HEK293 (cell line): ENCODE measurements at regions not wholly inside any gene's neighbourhood (a gene's known extent, or its start where the extent isn't known, plus 50 kb on each side); places are given as distances from the start of the nearest gene placed in this dataset.
A peak's percentile ranks its signal among the peaks of the same experiment; 100 is the strongest.

Experiments used
- CTCF ChIA-PET: fragments of 350-600 bp; formaldehyde crosslinking; extraction: SDS; loops from one replicate; lab custom pipeline; 2021; ENCODE audit warnings: antibody characterized with exemption; lab: Yijun Ruan, JAX
- POLR2A ChIA-PET: fragments of 300-600 bp; formaldehyde crosslinking; extraction: SDS; loops from one replicate; lab custom pipeline; 2020; ENCODE audit warnings: antibody characterized with exemption, inconsistent platforms; lab: Yijun Ruan, JAX
- H3K27ac ChIP-seq: fragments of 200-500 bp; sonication (Bioruptor generic); 2 replicates; pipeline ENCODE4 v1.5.1; 2014; ENCODE audit warnings: low read depth, low read length, control low read depth, inconsistent platforms; ENCODE audit errors: extremely low read depth
- H3K36me3 ChIP-seq, 2 experiments: fragments of 200-500 bp in 1 of 2; sonication (Bioruptor generic) in 1 of 2; 1 replicate in 1 of 2; 2 replicates in 1 of 2; pipeline ENCODE4 v1.5.1; 2014 to 2017; ENCODE audit warnings: inconsistent platforms in 2 of 2, low read length in 2 of 2; ENCODE audit not compliant: control insufficient read depth in 2 of 2, insufficient read depth in 1 of 2
- H3K4me1 ChIP-seq: fragments of 200-500 bp; sonication (Bioruptor generic); 2 replicates; pipeline ENCODE4 v1.5.1; 2014; ENCODE audit warnings: mild to moderate bottlenecking, low read length, inconsistent platforms; ENCODE audit not compliant: control insufficient read depth, insufficient read depth
- H3K4me3 ChIP-seq: 2 replicates; pipeline ENCODE4 v1.5.1; 2011; ENCODE audit warnings: low read depth, mild to moderate bottlenecking, control low read depth, low read length, moderate library complexity
- H3K9me3 ChIP-seq: fragments of 200-500 bp; sonication (Bioruptor generic); 2 replicates; pipeline ENCODE4 v1.5.1; 2014; ENCODE audit warnings: low read depth, low read length, inconsistent platforms; ENCODE audit not compliant: control insufficient read depth, insufficient read depth
- EGR2 ChIP-seq: fragments of 450-650 bp; formaldehyde crosslinking; IDR thresholded peaks from 2 replicates; pipeline ENCODE4 v1.5.1; 2016; ENCODE audit warnings: low read depth, missing biosample characterization, missing genetic modification characterization
- FEZF1 ChIP-seq: fragments of 450-650 bp; formaldehyde crosslinking; IDR thresholded peaks from 2 replicates; pipeline ENCODE4 v1.5.1; 2016; ENCODE audit warnings: missing biosample characterization, missing genetic modification characterization
- IKZF3 ChIP-seq: fragments of 450-650 bp; IDR thresholded peaks from 2 replicates; pipeline ENCODE4 v1.5.0; 2018; ENCODE audit warnings: missing biosample characterization, mild to moderate bottlenecking, missing genetic modification characterization, moderate library complexity
- REPIN1 ChIP-seq: fragments of 450-650 bp; formaldehyde crosslinking; IDR thresholded peaks from 2 replicates; pipeline ENCODE4 v1.5.1; 2017; ENCODE audit warnings: missing biosample characterization, missing genetic modification characterization, low read depth
- SP2 ChIP-seq: fragments of 450-650 bp; formaldehyde crosslinking; IDR thresholded peaks from 2 replicates; pipeline ENCODE4 v1.5.1; 2016; ENCODE audit warnings: missing biosample characterization, missing genetic modification characterization
- TRIM28 ChIP-seq: IDR thresholded peaks from 2 replicates; pipeline ENCODE4 v1.6.1; 2011; ENCODE audit warnings: low read length, control low read depth, borderline replicate concordance
- ZNF114 ChIP-seq: fragments of 450-650 bp; formaldehyde crosslinking; IDR thresholded peaks from 2 replicates; pipeline ENCODE4 v1.5.0; 2017; ENCODE audit warnings: missing biosample characterization, missing genetic modification characterization
- ZNF140 ChIP-seq: fragments of 450-650 bp; formaldehyde crosslinking; IDR thresholded peaks from 2 replicates; pipeline ENCODE4 v1.5.1; 2016; ENCODE audit warnings: missing biosample characterization, missing genetic modification characterization
- ZNF157 ChIP-seq: fragments of 450-650 bp; formaldehyde crosslinking; IDR thresholded peaks from 2 replicates; pipeline ENCODE4 v1.5.1; 2016; ENCODE audit warnings: missing biosample characterization, missing genetic modification characterization
- ZNF2 ChIP-seq: fragments of 450-650 bp; formaldehyde crosslinking; IDR thresholded peaks from 2 replicates; pipeline ENCODE4 v1.5.1; 2016; ENCODE audit warnings: missing biosample characterization, missing genetic modification characterization
- ZNF221 ChIP-seq: fragments of 450-650 bp; formaldehyde crosslinking; IDR thresholded peaks from 2 replicates; pipeline ENCODE4 v1.5.1; 2017; ENCODE audit warnings: missing biosample characterization, missing genetic modification characterization, borderline replicate concordance
- ZNF266 ChIP-seq: fragments of 450-650 bp; formaldehyde crosslinking; IDR thresholded peaks from 2 replicates; pipeline ENCODE4 v1.5.1; 2016; ENCODE audit warnings: missing biosample characterization, missing genetic modification characterization, low read depth
- ZNF37A ChIP-seq: fragments of 450-650 bp; IDR thresholded peaks from 2 replicates; pipeline ENCODE4 v1.5.1; 2018; ENCODE audit warnings: missing biosample characterization, missing genetic modification characterization
- ZNF404 ChIP-seq: fragments of 450-650 bp; formaldehyde crosslinking; IDR thresholded peaks from 2 replicates; pipeline ENCODE4 v1.5.1; 2017; ENCODE audit warnings: missing biosample characterization, missing genetic modification characterization
- ZNF549 ChIP-seq: fragments of 450-650 bp; IDR thresholded peaks from 2 replicates; pipeline ENCODE4 v1.5.1; 2018; ENCODE audit warnings: missing biosample characterization, missing genetic modification characterization, mild to moderate bottlenecking, inconsistent platforms, moderate library complexity
- ZNF571 ChIP-seq: fragments of 450-650 bp; formaldehyde crosslinking; IDR thresholded peaks from 2 replicates; pipeline ENCODE4 v1.5.0; 2017; ENCODE audit warnings: missing biosample characterization, missing genetic modification characterization
- ZNF629 ChIP-seq: fragments of 450-650 bp; formaldehyde crosslinking; IDR thresholded peaks from 2 replicates; pipeline ENCODE4 v1.5.1; 2017; ENCODE audit warnings: missing biosample characterization, missing genetic modification characterization
- ZNF658 ChIP-seq: fragments of 450-650 bp; formaldehyde crosslinking; IDR thresholded peaks from 2 replicates; pipeline ENCODE4; 2016; ENCODE audit warnings: missing biosample characterization, missing genetic modification characterization
- ZNF785 ChIP-seq: fragments of 450-650 bp; formaldehyde crosslinking; IDR thresholded peaks from 2 replicates; pipeline ENCODE4 v1.5.1; 2016; ENCODE audit warnings: missing biosample characterization, missing genetic modification characterization
- ZXDB ChIP-seq: fragments of 450-650 bp; formaldehyde crosslinking; IDR thresholded peaks from 2 replicates; pipeline ENCODE4 v1.5.1; 2016; ENCODE audit warnings: missing biosample characterization, missing genetic modification characterization
- TF ChIP-seq, protein P1 (sequence below): fragments of 450-650 bp; formaldehyde crosslinking; IDR thresholded peaks from 2 replicates; pipeline ENCODE4 v1.5.1; 2016; ENCODE audit warnings: missing biosample characterization, missing genetic modification characterization
- TF ChIP-seq, protein P2 (sequence below): fragments of 450-650 bp; formaldehyde crosslinking; IDR thresholded peaks from 2 replicates; pipeline ENCODE4 v1.5.1; 2016; ENCODE audit warnings: missing biosample characterization, missing genetic modification characterization
- TF ChIP-seq, protein P3 (sequence below): fragments of 450-650 bp; formaldehyde crosslinking; IDR thresholded peaks from 2 replicates; pipeline ENCODE4 v1.5.1; 2016; ENCODE audit warnings: missing biosample characterization, missing genetic modification characterization
- TF ChIP-seq, protein P4 (sequence below): fragments of 450-650 bp; formaldehyde crosslinking; IDR thresholded peaks from 2 replicates; pipeline ENCODE4 v1.5.1; 2016; ENCODE audit warnings: missing biosample characterization, missing genetic modification characterization

DNA sequence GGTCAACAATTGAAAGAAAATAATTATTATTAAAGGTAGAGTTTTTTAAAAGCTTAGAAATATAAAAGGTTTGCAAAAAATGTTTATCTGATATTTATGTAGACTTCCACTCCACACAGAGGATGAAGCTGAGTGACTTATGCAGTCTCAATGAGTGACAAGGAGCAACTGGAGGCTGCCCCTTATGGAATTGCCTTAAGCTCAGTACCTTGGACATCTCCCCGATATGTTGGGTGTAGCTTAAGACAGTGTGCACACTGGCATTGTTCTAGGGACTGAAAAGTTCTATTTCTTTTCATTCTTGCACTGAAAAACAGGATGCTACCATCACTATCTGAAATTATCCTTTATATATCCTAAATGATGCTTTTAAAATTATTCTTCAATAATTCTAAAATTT, 292.1 kb downstream of the PRDM5 start:
- no peak overlapping the region for H3K4me3 ChIP-seq
- H3K27ac ChIP-seq, result no peak overlapping the region
- no peaks in the 10 kb centered on the region for H3K4me1 ChIP-seq
- no peaks in the 10 kb centered on the region for H3K9me3 ChIP-seq
- no peak for TF ChIP-seq ZNF2
- TF ChIP-seq, protein P1, sequence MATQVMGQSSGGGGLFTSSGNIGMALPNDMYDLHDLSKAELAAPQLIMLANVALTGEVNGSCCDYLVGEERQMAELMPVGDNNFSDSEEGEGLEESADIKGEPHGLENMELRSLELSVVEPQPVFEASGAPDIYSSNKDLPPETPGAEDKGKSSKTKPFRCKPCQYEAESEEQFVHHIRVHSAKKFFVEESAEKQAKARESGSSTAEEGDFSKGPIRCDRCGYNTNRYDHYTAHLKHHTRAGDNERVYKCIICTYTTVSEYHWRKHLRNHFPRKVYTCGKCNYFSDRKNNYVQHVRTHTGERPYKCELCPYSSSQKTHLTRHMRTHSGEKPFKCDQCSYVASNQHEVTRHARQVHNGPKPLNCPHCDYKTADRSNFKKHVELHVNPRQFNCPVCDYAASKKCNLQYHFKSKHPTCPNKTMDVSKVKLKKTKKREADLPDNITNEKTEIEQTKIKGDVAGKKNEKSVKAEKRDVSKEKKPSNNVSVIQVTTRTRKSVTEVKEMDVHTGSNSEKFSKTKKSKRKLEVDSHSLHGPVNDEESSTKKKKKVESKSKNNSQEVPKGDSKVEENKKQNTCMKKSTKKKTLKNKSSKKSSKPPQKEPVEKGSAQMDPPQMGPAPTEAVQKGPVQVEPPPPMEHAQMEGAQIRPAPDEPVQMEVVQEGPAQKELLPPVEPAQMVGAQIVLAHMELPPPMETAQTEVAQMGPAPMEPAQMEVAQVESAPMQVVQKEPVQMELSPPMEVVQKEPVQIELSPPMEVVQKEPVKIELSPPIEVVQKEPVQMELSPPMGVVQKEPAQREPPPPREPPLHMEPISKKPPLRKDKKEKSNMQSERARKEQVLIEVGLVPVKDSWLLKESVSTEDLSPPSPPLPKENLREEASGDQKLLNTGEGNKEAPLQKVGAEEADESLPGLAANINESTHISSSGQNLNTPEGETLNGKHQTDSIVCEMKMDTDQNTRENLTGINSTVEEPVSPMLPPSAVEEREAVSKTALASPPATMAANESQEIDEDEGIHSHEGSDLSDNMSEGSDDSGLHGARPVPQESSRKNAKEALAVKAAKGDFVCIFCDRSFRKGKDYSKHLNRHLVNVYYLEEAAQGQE (tag by site-specific recombination), result peak; percentile 82
- TF ChIP-seq, protein P2, sequence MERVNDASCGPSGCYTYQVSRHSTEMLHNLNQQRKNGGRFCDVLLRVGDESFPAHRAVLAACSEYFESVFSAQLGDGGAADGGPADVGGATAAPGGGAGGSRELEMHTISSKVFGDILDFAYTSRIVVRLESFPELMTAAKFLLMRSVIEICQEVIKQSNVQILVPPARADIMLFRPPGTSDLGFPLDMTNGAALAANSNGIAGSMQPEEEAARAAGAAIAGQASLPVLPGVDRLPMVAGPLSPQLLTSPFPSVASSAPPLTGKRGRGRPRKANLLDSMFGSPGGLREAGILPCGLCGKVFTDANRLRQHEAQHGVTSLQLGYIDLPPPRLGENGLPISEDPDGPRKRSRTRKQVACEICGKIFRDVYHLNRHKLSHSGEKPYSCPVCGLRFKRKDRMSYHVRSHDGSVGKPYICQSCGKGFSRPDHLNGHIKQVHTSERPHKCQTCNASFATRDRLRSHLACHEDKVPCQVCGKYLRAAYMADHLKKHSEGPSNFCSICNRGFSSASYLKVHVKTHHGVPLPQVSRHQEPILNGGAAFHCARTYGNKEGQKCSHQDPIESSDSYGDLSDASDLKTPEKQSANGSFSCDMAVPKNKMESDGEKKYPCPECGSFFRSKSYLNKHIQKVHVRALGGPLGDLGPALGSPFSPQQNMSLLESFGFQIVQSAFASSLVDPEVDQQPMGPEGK (tag by site-specific recombination), result no peak
- no peak for TF ChIP-seq IKZF3 (tag by site-specific recombination)
- TF ChIP-seq, all 188 proteins: peak for 1
- H3K36me3 ChIP-seq, result no peaks in the 10 kb centered on the region
- ChIA-PET POLR2A (no interaction called here), CTCF (no interaction called here)

DNA sequence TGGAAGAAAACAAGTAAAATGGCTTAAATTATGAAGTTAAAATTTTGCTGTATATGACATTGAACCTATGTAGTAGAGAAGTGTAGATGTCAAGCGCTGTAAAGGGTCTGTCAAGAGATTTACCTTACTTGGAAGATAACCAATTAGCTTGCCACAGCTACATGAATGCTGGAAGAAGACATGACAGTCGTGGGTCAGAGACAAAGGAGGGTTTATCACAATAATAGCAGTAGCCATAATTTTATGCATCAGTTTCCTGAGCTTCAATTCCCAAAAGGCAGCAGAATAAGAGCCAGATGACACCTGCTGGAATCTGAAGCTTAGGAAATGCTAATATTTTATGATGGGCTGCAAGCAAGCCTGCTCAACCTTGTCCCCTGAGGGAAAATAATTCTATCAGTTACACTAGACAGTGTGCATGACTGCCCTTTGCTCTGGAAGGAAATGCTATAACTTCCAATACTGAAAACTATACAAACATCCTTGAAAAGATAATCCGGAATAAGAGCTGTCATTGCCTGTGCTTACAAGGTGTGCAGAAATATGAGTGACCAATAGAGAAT, 292.9 kb downstream of the PRDM5 start:
- CTCF ChIA-PET, result no interaction called here
- no peaks in the 10 kb centered on the region for H3K9me3 ChIP-seq
- no peaks in the 10 kb centered on the region for H3K4me1 ChIP-seq
- H3K4me3 ChIP-seq, result no peak overlapping the region
- no peak overlapping the region for H3K27ac ChIP-seq
- H3K36me3 ChIP-seq, result no peaks in the 10 kb centered on the region
- POLR2A ChIA-PET, result interaction anchor here (0.5 kb wide), 1 partner anchor 94 kb away, joined by 3 read pairs; no protein-coding TSS in a partner anchor
- TF ChIP-seq SP2 (tag by site-specific recombination) (no peak), EGR2 (tag by site-specific recombination) (no peak), ZNF658 (no peak), ZNF114 (no peak), ZXDB (tag by site-specific recombination) (no peak), FEZF1 (tag by site-specific recombination) (no peak), ZNF140 (tag by site-specific recombination) (no peak), ZNF221 (tag by site-specific recombination) (no peak), ZNF157 (no peak), ZNF629 (tag by site-specific recombination) (no peak), ZNF266 (tag by site-specific recombination) (no peak), ZNF785 (tag by site-specific recombination) (no peak), TRIM28 (no peak), REPIN1 (tag by site-specific recombination) (no peak), ZNF37A (tag by site-specific recombination) (no peak), ZNF571 (no peak), ZNF549 (no peak), ZNF404 (tag by site-specific recombination) (no peak)
- TF ChIP-seq, protein P3, sequence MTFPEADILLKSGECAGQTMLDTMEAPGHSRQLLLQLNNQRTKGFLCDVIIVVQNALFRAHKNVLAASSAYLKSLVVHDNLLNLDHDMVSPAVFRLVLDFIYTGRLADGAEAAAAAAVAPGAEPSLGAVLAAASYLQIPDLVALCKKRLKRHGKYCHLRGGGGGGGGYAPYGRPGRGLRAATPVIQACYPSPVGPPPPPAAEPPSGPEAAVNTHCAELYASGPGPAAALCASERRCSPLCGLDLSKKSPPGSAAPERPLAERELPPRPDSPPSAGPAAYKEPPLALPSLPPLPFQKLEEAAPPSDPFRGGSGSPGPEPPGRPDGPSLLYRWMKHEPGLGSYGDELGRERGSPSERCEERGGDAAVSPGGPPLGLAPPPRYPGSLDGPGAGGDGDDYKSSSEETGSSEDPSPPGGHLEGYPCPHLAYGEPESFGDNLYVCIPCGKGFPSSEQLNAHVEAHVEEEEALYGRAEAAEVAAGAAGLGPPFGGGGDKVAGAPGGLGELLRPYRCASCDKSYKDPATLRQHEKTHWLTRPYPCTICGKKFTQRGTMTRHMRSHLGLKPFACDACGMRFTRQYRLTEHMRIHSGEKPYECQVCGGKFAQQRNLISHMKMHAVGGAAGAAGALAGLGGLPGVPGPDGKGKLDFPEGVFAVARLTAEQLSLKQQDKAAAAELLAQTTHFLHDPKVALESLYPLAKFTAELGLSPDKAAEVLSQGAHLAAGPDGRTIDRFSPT (tag by site-specific recombination), result no peak
- TF ChIP-seq, protein P4, sequence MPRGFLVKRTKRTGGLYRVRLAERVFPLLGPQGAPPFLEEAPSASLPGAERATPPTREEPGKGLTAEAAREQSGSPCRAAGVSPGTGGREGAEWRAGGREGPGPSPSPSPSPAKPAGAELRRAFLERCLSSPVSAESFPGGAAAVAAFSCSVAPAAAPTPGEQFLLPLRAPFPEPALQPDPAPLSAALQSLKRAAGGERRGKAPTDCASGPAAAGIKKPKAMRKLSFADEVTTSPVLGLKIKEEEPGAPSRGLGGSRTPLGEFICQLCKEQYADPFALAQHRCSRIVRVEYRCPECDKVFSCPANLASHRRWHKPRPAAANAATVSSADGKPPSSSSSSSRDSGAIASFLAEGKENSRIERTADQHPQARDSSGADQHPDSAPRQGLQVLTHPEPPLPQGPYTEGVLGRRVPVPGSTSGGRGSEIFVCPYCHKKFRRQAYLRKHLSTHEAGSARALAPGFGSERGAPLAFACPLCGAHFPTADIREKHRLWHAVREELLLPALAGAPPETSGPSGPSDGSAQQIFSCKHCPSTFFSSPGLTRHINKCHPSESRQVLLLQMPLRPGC (tag by site-specific recombination), result no peak
